HG03342 (cell line): ENCODE measurements at regions not wholly inside any gene's neighbourhood (a gene's known extent, or its start where the extent isn't known, plus 50 kb on each side); places are given as distances from the start of the nearest gene placed in this dataset.
"Not testable (repeated sequence)": the region's sequence is repeated elsewhere in the genome, so short reads cannot be mapped to it uniquely, and the experiment has no call there.

ENCODE experiments used
- ATAC-seq: cut with Tn5 transposase; IDR thresholded peaks from one replicate; pipeline ENCODE4 v1.9.1; 2021; ENCODE audit warnings: mild to moderate bottlenecking, moderate library complexity; ENCODE audit not compliant: unreplicated experiment

GRCh38 chr4:131366714-131367113 is 1782.4 kb upstream of the PCDH10 start:
- ATAC-seq: no peak

GRCh38 chr4:131367441-131367840 is 1781.7 kb upstream of the PCDH10 start:
- no peak for ATAC-seq

DNA sequence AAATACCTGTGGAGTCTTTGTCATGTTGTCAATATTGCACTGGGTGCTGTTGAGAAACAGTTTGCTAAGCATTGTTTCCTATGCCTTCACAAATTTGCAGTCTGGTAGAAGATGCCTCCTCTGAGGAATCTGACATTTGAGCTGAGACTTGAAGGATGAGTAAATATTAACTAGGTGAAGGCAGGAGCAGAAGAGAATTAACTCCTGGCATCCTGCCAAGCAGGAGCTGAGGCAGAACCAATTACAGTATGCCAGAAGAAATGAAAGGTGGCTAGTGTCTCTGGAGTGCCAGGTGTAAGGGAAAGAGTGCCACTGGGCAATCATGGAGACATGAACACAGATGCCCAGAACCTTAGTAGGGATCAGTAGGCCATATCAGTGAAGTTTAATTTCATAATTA is 1778.2 kb upstream of the PCDH10 start:
- no peak for ATAC-seq

- ATAC-seq: no peak
Observed at GRCh38 chr4:131381055-131381454, 1768.0 kb upstream of the PCDH10 start.

DNA sequence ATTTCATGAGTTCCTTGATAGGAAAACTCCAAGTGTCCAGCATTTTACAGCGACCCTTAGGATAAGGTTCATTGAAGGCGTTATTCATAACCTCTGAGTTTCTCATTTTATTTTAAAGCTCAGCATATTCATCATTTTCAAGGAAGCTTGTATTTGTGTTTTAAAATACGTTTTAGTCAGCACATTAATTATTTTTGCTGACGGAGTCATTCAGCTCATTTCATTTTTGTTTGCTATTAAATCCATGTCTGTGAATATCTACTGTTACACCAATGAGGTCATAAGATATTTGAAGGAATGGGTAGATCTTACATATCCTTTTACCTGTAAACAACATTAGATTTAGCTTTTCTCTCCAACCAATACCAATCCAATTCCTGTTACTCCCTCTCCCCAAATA is 1766.3 kb upstream of the PCDH10 start:
- no peak for ATAC-seq

DNA sequence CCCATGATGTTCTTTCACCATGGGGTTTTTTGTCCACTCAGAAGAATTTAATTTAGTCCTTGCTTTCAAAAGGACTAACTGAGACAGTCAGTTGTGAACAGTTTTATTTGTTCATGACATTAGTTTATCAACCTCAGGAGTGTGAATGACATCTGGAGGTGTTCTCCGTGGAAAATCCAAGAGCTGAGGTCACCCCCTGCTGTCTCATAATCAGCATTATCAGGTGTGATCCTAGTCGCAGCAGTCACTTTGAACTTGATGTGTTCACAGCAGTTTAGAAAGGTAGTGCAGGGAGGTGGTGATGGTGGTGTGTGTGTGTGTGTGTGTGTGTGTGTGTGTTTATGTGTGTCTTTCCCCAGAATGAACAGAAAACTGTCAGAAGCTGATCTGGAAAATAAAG is 1760.8 kb upstream of the PCDH10 start:
- ATAC-seq: no peak

GRCh38 chr4:131408102-131408501 is 1741.0 kb upstream of the PCDH10 start:
- ATAC-seq: no peak

DNA sequence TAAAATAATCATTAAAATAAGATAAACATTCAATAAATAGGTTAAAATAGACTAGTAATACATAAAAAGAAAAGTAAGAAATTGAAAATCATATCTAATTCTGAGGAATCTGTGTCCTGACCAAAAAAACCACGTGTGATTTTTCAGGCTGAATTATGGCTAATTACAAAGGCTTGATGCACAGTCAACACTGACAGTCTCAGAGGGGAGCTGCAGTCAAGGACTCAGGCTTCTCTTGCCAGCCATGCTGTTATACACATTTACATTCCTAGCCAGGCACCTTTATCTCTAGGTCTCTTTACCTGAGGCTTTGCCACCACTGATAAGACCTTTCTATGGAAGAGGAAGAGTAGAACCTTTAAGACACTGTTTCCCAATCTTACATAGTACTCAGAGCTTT is 1737.7 kb upstream of the PCDH10 start:
- ATAC-seq: no peak

GRCh38 chr4:131419147-131419546 is 1729.9 kb upstream of the PCDH10 start:
- ATAC-seq: no peak

- ATAC-seq: peak; percentile 92
Observed at GRCh38 chr4:131426023-131426758, 1722.9 kb upstream of the PCDH10 start.

GRCh38 chr4:131427000-131427399 is 1722.1 kb upstream of the PCDH10 start:
- no peak for ATAC-seq

GRCh38 chr4:131430302-131430701 is 1718.8 kb upstream of the PCDH10 start:
- ATAC-seq: no peak

GRCh38 chr4:131441004-131441688 is 1707.9 kb upstream of the PCDH10 start:
- ATAC-seq: no peak

DNA sequence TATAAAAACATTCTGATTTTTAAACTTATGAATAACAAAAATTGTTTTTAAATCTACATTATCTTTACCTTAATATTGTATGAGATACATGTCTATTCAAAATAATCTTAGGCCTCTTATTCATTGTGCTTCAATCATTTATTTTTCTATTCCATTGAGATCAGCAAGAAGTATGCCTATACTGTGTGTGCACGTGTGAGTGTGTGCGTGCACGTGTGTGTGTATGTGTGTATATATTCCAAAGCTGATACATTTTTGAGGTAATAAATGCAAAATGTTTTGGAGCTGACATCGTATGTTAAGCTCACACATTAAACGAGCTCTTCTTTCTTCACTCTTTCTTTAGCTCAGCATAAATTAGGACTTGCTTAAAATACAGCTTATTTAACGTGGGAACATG is 1701.2 kb upstream of the PCDH10 start:
- no peak for ATAC-seq

GRCh38 chr4:131450572-131451209 is 1698.4 kb upstream of the PCDH10 start:
- no peak for ATAC-seq

DNA sequence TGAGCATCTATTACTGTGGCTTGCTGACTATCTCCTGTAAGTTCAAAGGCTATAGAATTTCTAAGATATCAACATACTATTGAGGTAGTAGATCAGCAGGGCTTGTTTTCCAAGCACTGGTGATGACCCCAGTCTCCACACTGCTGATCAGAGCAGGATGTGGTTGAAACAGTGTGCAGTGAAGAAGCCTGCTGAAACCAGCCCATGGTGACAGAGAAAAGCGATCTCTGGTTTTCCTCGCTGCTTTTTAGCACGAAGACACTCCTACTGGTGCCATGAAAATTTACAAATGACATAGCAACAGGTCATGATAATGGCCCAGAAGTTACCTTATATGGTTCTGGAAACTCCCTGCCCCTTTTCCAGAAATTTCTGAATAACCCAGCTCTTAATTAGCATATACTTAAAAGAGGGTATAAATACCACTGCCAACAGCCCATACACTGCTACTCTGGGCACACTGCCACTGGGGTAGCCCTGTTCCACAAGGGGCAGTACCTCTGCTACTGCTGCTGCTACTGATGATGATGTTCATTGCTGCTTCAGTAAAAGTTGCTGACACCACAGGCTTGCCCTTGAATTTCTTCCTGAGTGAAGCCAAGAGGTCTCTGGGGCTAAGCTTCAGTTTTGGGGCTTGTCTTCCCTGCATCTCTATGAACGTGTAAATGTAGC is 1689.5 kb upstream of the PCDH10 start:
- ATAC-seq: peak; percentile 86

GRCh38 chr4:131470360-131470759 is 1678.7 kb upstream of the PCDH10 start:
- no peak for ATAC-seq

- ATAC-seq: no peak
Observed at GRCh38 chr4:131488772-131489171, 1660.3 kb upstream of the PCDH10 start.

DNA sequence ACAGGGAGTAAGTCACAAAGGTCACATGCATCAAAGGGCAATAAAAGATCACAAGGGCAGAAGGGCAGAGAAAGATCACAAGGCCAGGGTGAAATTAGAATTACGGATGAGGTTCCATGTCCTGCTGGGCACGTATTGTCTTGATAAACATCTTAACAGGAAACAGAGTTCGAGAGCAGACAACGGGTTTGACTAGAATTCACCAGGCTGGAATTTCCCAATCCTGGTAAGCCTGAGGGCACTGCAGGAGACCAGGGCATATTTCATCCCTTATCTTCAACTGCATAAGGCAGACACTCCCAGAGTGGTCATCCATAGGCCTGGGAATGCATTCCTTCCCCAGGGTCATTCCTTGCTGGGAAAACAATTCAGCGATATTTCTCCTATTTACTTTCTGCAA is 1652.9 kb upstream of the PCDH10 start:
- not testable (repeated sequence) for ATAC-seq

GRCh38 chr4:131499141-131499873 is 1649.8 kb upstream of the PCDH10 start:
- ATAC-seq: no peak

DNA sequence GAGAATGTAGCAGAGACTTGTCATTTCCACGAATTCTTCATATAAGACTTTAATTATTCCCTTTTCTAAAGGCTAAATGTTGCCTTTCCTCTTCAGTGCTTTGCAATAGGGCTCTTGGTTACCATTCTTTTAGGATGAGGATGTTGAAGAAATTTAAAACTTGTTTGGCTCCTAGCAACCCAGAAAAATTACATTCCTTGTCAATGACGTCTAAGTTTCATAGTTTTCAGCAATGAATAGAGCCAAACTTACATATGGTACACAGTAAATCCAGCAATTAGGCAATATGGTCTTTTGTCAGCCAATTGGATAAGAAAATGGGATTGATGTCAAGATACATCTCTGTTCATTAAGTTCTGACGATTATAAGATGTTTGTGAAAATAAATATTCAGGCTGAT is 1639.6 kb upstream of the PCDH10 start:
- ATAC-seq: no peak
